Panc1 (cell line): ENCODE measurements at regions not wholly inside any gene's neighbourhood (a gene's known extent, or its start where the extent isn't known, plus 50 kb on each side); places are given as distances from the start of the nearest gene placed in this dataset.

ENCODE experiments used
- ATAC-seq: fragments of 200-7000 bp; cut with Tn5 transposase; 2 replicates; pipeline ENCODE4 v1.9.1; 2020; ENCODE audit warnings: mild to moderate bottlenecking, moderate library complexity
- BruUV-seq: library from RNA; stranded (reverse); fragments of 400-500 nt; replicated peaks from 2 replicates; lab custom pipeline; 2021; lab: Mats Ljungman, UMichigan
- CTCF ChIA-PET: fragments of 300-600 bp; sonication (Branson Sonifier 250); formaldehyde crosslinking; loops from one replicate; lab custom pipeline; 2022; ENCODE audit warnings: antibody characterized with exemption; lab: Charles Lee
- POLR2A ChIA-PET: fragments of 300-600 bp; sonication (Branson Sonifier 250); formaldehyde crosslinking; loops from one replicate; lab custom pipeline; 2022; ENCODE audit warnings: antibody characterized with exemption; lab: Charles Lee
- DNase-seq: peaks from one replicate; pipeline ENCODE4 v3.0.0-alpha.2; 2010; ENCODE audit warnings: low read depth, low spot score
- H3K27ac ChIP-seq: 2 replicates; pipeline ENCODE4 v1.5.1; 2011; ENCODE audit warnings: mild to moderate bottlenecking, low read length, inconsistent platforms
- H3K27me3 ChIP-seq: fragments of 200-500 bp; sonication (Bioruptor generic); 2 replicates; pipeline ENCODE4 v1.6.0; 2014; ENCODE audit warnings: low read length, inconsistent platforms; ENCODE audit not compliant: control insufficient read depth, insufficient read depth
- H3K36me3 ChIP-seq: fragments of 200-500 bp; sonication (Bioruptor generic); 2 replicates; pipeline ENCODE4 v1.5.1; 2014; ENCODE audit warnings: inconsistent platforms, mild to moderate bottlenecking, low read length, moderate library complexity; ENCODE audit not compliant: control insufficient read depth, insufficient read depth
- H3K4me1 ChIP-seq: 2 replicates; pipeline ENCODE4 v1.5.1; 2011; ENCODE audit warnings: inconsistent platforms, mild to moderate bottlenecking, low read length, moderate library complexity; ENCODE audit not compliant: control insufficient read depth, insufficient read depth
- H3K4me3 ChIP-seq, 2 experiments: 2 replicates each; pipeline ENCODE4 v1.5.1; 2011 to 2012; ENCODE audit warnings: low read depth in 2 of 2, low read length in 2 of 2, mild to moderate bottlenecking in 2 of 2, inconsistent platforms in 1 of 2, moderate library complexity in 1 of 2
- H3K9me3 ChIP-seq: fragments of 200-500 bp; sonication (Bioruptor generic); 2 replicates; pipeline ENCODE4 v1.5.1; 2014; ENCODE audit warnings: low read depth, mild to moderate bottlenecking, inconsistent platforms, low read length, moderate library complexity; ENCODE audit not compliant: control insufficient read depth, insufficient read depth
- POLR2AphosphoS5 ChIP-seq: IDR thresholded peaks from 2 replicates; pipeline ENCODE4 v1.6.1; 2012; ENCODE audit warnings: mild to moderate bottlenecking, low read depth, low read length, moderate library complexity
- SIN3A ChIP-seq: IDR thresholded peaks from 2 replicates; pipeline ENCODE4 v1.6.1; 2012; ENCODE audit warnings: low read depth, mild to moderate bottlenecking, low read length, moderate library complexity, borderline replicate concordance; ENCODE audit not compliant: insufficient read depth
- TCF7L2 ChIP-seq: IDR thresholded peaks from 2 replicates; pipeline ENCODE4 v1.6.1; 2011; ENCODE audit warnings: mild to moderate bottlenecking, low read depth, low read length, inconsistent platforms
- in situ Hi-C: cut with HindIII; loops from 2 replicates; pipeline ENCODE4 v1.10.0; 2016; ENCODE audit warnings: low sequenced_read_pairs, low pct_unique_long_range_greater_than_20kb
- intact Hi-C: fragments of 100-400 bp; cut with micrococcal nuclease; formaldehyde crosslinking; loops from one replicate; pipeline ENCODE4 v1.10.0; 2022; ENCODE audit not compliant: unreplicated experiment
- TF ChIP-seq, protein P1 (sequence below): fragments of 450-650 bp; IDR thresholded peaks from 2 replicates; pipeline ENCODE4 v1.5.1; 2017; ENCODE audit warnings: mild to moderate bottlenecking
- TF ChIP-seq, protein P2 (sequence below), 2 experiments: IDR thresholded peaks; 2 replicates each; pipeline ENCODE4 v1.6.1; 2011 to 2012; ENCODE audit warnings: low read depth in 2 of 2, control low read depth in 1 of 2, low read length in 1 of 2, mild to moderate bottlenecking in 1 of 2, moderate library complexity in 1 of 2; ENCODE audit not compliant: insufficient read depth in 1 of 2

- ChIA-PET CTCF (interaction anchor here (0.7 kb wide), 1 partner anchor 206 kb away, joined by 4 read pairs; no protein-coding TSS in a partner anchor), POLR2A (no interaction called here)
- Histone ChIP-seq H3K4me1 (no peaks in the 10 kb centered on the region), H3K4me3 (no peak overlapping the region), H3K27me3 (no peaks in the 10 kb centered on the region; the same call in 1 of the 2 replicates), H3K36me3 (no peaks in the 10 kb centered on the region), H3K27ac (no peak overlapping the region), H3K9me3 (no peaks in the 10 kb centered on the region)
- in situ Hi-C loops (no loop called here), intact Hi-C loops (no loop called here)
- DNase-seq: no peak
- ATAC-seq: no peak
- TF ChIP-seq, protein P1, sequence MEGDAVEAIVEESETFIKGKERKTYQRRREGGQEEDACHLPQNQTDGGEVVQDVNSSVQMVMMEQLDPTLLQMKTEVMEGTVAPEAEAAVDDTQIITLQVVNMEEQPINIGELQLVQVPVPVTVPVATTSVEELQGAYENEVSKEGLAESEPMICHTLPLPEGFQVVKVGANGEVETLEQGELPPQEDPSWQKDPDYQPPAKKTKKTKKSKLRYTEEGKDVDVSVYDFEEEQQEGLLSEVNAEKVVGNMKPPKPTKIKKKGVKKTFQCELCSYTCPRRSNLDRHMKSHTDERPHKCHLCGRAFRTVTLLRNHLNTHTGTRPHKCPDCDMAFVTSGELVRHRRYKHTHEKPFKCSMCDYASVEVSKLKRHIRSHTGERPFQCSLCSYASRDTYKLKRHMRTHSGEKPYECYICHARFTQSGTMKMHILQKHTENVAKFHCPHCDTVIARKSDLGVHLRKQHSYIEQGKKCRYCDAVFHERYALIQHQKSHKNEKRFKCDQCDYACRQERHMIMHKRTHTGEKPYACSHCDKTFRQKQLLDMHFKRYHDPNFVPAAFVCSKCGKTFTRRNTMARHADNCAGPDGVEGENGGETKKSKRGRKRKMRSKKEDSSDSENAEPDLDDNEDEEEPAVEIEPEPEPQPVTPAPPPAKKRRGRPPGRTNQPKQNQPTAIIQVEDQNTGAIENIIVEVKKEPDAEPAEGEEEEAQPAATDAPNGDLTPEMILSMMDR: no peak
- TF ChIP-seq TCF7L2: no peak
- no TSS peak for BruUV-seq
These were observed 219.8 kb downstream of the TFCP2L1 start for GRCh38 chr2:121065239-121065638.

GRCh38 chr2:121066526-121066925 is 218.5 kb downstream of the TFCP2L1 start:
- Histone ChIP-seq H3K4me3 (no peak overlapping the region), H3K36me3 (no peaks in the 10 kb centered on the region), H3K4me1 (no peaks in the 10 kb centered on the region; the same call in 1 of the 2 replicates), H3K27ac (no peak overlapping the region), H3K27me3 (no peaks in the 10 kb centered on the region; the same call in 1 of the 2 replicates), H3K9me3 (no peaks in the 10 kb centered on the region)
- BruUV-seq: no TSS peak
- in situ Hi-C loops: no loop called here
- ChIA-PET POLR2A (no interaction called here), CTCF (no interaction called here)
- no peak for ATAC-seq
- TF ChIP-seq, protein P1: no peak
- TF ChIP-seq SIN3A: no peak
- intact Hi-C loops: no loop called here
- DNase-seq: no peak

DNA sequence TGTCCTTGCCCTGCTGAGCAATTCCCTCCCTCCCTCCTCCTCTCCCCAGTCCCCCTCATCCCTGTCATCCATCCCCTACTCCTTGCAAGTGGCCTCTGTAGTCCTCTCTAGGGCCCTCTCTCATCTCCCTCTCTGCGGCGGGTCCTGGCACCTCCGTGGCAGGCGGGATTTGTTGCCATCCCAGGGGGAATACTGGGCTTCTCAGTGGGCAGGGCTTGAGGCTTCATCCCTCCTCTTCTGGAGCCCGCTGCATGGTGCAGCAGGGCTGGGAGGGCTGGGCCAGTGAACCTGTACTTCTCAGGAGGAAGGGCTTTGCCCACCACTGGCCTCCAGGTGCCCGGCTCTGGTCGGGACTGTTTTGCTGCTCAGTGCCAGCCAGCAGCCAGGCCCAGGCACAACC is 216.2 kb downstream of the TFCP2L1 start:
- ChIA-PET CTCF (no interaction called here), POLR2A (no interaction called here)
- Histone ChIP-seq H3K27me3 (no peaks in the 10 kb centered on the region), H3K4me1 (no peaks in the 10 kb centered on the region; the same call in 1 of the 2 replicates), H3K9me3 (no peaks in the 10 kb centered on the region), H3K4me3 (no peak overlapping the region), H3K27ac (no peak overlapping the region), H3K36me3 (no peaks in the 10 kb centered on the region)
- in situ Hi-C loops: no loop called here
- TF ChIP-seq TCF7L2 (no peak), POLR2AphosphoS5 (no peak), SIN3A (no peak)
- TF ChIP-seq, protein P1: no peak
- TF ChIP-seq, protein P2, sequence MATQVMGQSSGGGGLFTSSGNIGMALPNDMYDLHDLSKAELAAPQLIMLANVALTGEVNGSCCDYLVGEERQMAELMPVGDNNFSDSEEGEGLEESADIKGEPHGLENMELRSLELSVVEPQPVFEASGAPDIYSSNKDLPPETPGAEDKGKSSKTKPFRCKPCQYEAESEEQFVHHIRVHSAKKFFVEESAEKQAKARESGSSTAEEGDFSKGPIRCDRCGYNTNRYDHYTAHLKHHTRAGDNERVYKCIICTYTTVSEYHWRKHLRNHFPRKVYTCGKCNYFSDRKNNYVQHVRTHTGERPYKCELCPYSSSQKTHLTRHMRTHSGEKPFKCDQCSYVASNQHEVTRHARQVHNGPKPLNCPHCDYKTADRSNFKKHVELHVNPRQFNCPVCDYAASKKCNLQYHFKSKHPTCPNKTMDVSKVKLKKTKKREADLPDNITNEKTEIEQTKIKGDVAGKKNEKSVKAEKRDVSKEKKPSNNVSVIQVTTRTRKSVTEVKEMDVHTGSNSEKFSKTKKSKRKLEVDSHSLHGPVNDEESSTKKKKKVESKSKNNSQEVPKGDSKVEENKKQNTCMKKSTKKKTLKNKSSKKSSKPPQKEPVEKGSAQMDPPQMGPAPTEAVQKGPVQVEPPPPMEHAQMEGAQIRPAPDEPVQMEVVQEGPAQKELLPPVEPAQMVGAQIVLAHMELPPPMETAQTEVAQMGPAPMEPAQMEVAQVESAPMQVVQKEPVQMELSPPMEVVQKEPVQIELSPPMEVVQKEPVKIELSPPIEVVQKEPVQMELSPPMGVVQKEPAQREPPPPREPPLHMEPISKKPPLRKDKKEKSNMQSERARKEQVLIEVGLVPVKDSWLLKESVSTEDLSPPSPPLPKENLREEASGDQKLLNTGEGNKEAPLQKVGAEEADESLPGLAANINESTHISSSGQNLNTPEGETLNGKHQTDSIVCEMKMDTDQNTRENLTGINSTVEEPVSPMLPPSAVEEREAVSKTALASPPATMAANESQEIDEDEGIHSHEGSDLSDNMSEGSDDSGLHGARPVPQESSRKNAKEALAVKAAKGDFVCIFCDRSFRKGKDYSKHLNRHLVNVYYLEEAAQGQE (IDR thresholded peaks at IDR 0.05; ENCODE audit: insufficient read depth in 1 of 2, low read depth in 2 of 2, low read length in 1 of 2): no peak
- ATAC-seq (no peak), DNase-seq (no peak)
- intact Hi-C loops: no loop called here
- no TSS peak for BruUV-seq
